ENCODE measurements at regions not wholly inside any gene's neighbourhood (a gene's known extent, or its start where the extent isn't known, plus 50 kb on each side); places are given as distances from the start of the nearest gene placed in this dataset.
"Not testable (repeated sequence)": the region's sequence is repeated elsewhere in the genome, so short reads cannot be mapped to it uniquely, and the experiment has no call there.

DNA sequence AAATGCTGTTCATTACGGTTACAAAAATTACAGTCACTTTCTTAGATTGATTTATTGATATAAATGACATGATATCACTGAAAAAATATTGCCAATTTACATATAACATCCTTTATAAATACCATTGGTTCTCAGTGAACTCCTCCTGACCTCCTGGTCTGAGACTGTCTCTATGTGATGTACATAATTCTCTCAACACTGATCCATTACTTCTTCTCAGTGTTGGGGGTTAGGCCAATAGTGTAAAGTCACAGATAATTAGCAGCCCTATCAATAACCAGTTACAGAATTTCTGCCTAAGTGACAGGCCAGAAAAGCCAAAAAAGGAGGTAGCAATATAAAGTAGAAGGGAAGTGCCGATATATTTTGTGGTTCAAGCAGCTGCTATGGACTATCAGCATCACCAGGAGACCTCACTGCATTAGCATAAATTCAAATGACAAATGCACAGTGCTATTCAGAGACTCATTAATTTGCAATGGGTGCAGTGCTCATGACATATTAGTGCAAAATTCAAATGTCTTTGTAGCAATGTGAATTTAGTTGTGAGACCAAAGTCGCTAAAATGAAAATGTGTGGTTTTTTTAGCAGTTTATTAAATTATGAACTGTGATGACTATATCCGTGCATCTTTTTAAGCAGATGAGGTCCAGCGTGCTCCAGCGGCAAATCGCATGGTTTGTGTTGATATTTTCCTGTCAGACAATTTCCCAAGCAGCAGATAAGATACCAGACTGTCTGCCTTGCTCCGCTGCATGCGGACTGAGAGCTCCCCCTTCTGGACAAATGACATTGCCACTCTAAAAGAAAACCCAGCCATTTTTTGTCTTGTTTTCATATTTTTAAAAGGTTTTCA, 144.6 kb downstream of the CETN3 start:
- Histone ChIP-seq H2AFZ (no peak overlapping the region), H3K4me3 (no peak overlapping the region), H3K4me1 (ENCODE audit: insufficient read depth) (no peaks in the 10 kb centered on the region), H3K4me2 (ENCODE audit: unreplicated experiment) (no peak overlapping the region), H3K9me2 (ENCODE audit: insufficient read depth) (no peaks in the 10 kb centered on the region), H3K27ac (no peak overlapping the region), H3K79me2 (ENCODE audit: insufficient read depth) (no peaks in the 10 kb centered on the region), H3K27me3 (replicated peaks; ENCODE audit: insufficient read depth) (no peaks in the 10 kb centered on the region), H3K9me3 (ENCODE audit: low read depth) (no peaks in the 10 kb centered on the region), H4K20me1 (ENCODE audit: insufficient read depth) (no peaks in the 10 kb centered on the region), H3K9ac (no peak overlapping the region), H3F3A (ENCODE audit: insufficient read depth) (no peaks in the 10 kb centered on the region), H3K36me3 (ENCODE audit: low read depth) (no peaks in the 10 kb centered on the region)
- no peak for TF ChIP-seq EZH2phosphoT487 (IDR thresholded peaks at IDR 0.05; ENCODE audit: insufficient read depth, low read depth)
- TF ChIP-seq EZH2 (IDR thresholded peaks at IDR 0.05; ENCODE audit: insufficient read depth, poor library complexity, severe bottlenecking): no peak
- in situ Hi-C loops (cut with MboI): loop anchor here (25.0 kb wide), 2 partner anchors 1378 to 1553 kb away; partner anchors contain the start of gene MEF2C
- 22 to 23% methylated on average over 9 of the region's 9 CpGs for WGBS, 2 experiments (ENCODE audit: low coverage in 1 of 2, low lambda C conversion rate in 2 of 2, missing lambda C conversion rate in 2 of 2)
- DNase-seq: peak; percentile 77

DNA sequence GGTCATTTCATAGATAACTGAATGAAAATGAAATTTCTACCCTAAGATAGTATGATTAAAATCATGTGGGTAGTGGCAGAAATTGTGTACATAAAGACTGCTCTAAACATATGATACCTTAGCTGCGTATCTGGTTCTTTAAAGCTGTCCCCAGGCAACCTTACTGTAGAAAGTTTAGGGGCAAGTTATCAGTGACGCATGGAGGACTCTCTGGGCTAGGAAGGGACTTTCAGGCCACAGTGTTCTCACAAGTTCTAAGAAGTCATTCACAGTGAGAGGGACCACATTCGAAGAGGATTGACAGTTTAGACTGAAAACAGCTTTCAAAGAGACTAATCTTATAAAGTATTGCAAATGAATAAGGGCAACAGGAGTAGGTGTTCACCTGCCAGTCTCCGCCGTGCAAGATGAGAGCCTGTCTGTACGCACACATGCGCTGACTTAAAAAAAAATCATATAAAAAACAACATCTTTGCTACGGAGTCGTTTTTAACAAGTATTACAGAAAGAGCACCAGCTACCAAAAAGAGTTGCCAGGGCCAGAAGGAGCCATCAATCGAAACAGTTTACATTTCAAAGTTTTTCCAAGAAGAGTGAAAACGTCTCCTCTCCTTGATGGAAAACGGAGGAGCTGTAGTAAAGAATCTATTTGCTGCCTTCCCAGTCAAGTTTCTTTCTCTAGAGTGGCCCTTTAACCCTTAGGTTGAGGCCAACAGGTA, 146.3 kb downstream of the CETN3 start:
- 71 to 76% methylated on average over 12 of the region's 12 CpGs for WGBS, 2 experiments (ENCODE audit: low coverage in 1 of 2, low lambda C conversion rate in 2 of 2, missing lambda C conversion rate in 2 of 2)
- in situ Hi-C loops (cut with MboI): loop anchor here (25.0 kb wide), 2 partner anchors 1376 to 1551 kb away; partner anchors contain the start of gene MEF2C

DNA sequence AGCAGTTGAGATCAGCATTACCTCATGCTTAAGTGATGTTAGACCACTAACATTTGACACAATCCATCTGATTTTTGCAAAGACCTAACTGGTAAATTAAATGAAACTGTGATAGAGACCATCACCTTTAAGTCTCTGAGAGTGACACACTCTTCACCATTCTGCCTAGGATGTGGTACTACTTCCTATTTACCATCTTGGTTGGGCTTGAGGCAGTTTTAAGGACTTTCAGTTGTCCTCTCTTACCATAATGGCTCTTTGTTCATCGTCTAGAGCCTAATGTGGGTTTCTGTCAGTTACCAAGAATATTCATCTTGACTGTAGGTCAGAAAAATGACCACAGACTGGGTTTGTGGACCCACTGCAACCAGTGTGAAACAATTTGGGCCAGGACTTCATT, 158.1 kb downstream of the CETN3 start:
- no peak overlapping the region for H2AFZ ChIP-seq
- H3K79me2 ChIP-seq (ENCODE audit: insufficient read depth): no peaks in the 10 kb centered on the region
- peaks cover 5% of the 10 kb centered on the region; the same call in 1 of the 2 replicates for H3K9me2 ChIP-seq (ENCODE audit: insufficient read depth)
- in situ Hi-C loops (cut with MboI): loop anchor here (25.0 kb wide), 2 partner anchors 1364 to 1539 kb away; partner anchors contain the start of gene MEF2C
- H3K4me1 ChIP-seq (ENCODE audit: insufficient read depth): no peaks in the 10 kb centered on the region
- no peaks in the 10 kb centered on the region for H4K20me1 ChIP-seq (ENCODE audit: insufficient read depth)
- H3K9me3 ChIP-seq (ENCODE audit: low read depth): no peaks in the 10 kb centered on the region
- no peak overlapping the region for H3K4me2 ChIP-seq (ENCODE audit: unreplicated experiment)
- H3F3A ChIP-seq (ENCODE audit: insufficient read depth): no peaks in the 10 kb centered on the region
- no peak for TF ChIP-seq EZH2 (IDR thresholded peaks at IDR 0.05; ENCODE audit: insufficient read depth, poor library complexity, severe bottlenecking)
- no peak for TF ChIP-seq EZH2phosphoT487 (IDR thresholded peaks at IDR 0.05; ENCODE audit: insufficient read depth, low read depth)
- H3K27me3 ChIP-seq (replicated peaks; ENCODE audit: insufficient read depth): no peaks in the 10 kb centered on the region
- H3K27ac ChIP-seq: no peak overlapping the region
- H3K4me3 ChIP-seq: no peak overlapping the region
- H3K36me3 ChIP-seq (ENCODE audit: low read depth): no peaks in the 10 kb centered on the region
- no peak for DNase-seq
- H3K9ac ChIP-seq: no peak overlapping the region
- WGBS, 2 experiments (ENCODE audit: low coverage in 1 of 2, low lambda C conversion rate in 2 of 2, missing lambda C conversion rate in 2 of 2): 46 to 62% methylated on average over 1 of the region's 1 CpG

More for the DNA sequence above, 146.3 kb downstream of the CETN3 start:
- no peaks in the 10 kb centered on the region for H3K9me2 ChIP-seq (ENCODE audit: insufficient read depth)
- no peak for TF ChIP-seq EZH2 (IDR thresholded peaks at IDR 0.05; ENCODE audit: insufficient read depth, poor library complexity, severe bottlenecking)
- no peak for TF ChIP-seq EZH2phosphoT487 (IDR thresholded peaks at IDR 0.05; ENCODE audit: insufficient read depth, low read depth)
- H4K20me1 ChIP-seq (ENCODE audit: insufficient read depth): no peaks in the 10 kb centered on the region
- no peak overlapping the region for H3K27ac ChIP-seq
- no peaks in the 10 kb centered on the region for H3F3A ChIP-seq (ENCODE audit: insufficient read depth)
- H3K36me3 ChIP-seq (ENCODE audit: low read depth): no peaks in the 10 kb centered on the region
- no peak for DNase-seq
- no peaks in the 10 kb centered on the region for H3K4me1 ChIP-seq (ENCODE audit: insufficient read depth)
- H3K79me2 ChIP-seq (ENCODE audit: insufficient read depth): no peaks in the 10 kb centered on the region
- H3K9ac ChIP-seq: no peak overlapping the region
- no peak overlapping the region for H2AFZ ChIP-seq
- no peak overlapping the region for H3K4me3 ChIP-seq
- no peaks in the 10 kb centered on the region for H3K9me3 ChIP-seq (ENCODE audit: low read depth)
- H3K27me3 ChIP-seq (replicated peaks; ENCODE audit: insufficient read depth): no peaks in the 10 kb centered on the region
- no peak overlapping the region for H3K4me2 ChIP-seq (ENCODE audit: unreplicated experiment)

DNA sequence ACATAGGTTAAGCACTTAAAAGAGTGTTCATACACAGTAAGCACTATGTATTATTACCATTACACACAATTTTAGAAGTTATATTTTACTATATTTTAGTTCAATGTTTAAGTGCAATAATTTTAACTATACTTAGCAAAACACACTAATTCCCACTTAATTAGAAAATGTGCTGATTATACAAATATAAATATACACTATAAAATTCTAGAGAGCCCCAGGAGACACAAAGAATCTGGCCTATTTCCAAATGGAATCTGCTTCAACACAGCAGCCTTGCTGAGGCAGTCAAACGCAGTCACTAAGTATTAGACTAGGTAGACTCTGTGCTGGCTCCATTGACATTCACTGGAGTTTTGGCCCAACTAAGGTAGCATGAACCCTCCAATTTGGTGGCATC, 160.9 kb downstream of the CETN3 start:
- no peak overlapping the region for H2AFZ ChIP-seq
- no peaks in the 10 kb centered on the region for H3K36me3 ChIP-seq (ENCODE audit: low read depth)
- H3K27me3 ChIP-seq (replicated peaks; ENCODE audit: insufficient read depth): no peaks in the 10 kb centered on the region
- DNase-seq: no peak
- H4K20me1 ChIP-seq (ENCODE audit: insufficient read depth): no peaks in the 10 kb centered on the region
- H3K4me2 ChIP-seq (ENCODE audit: unreplicated experiment): no peak overlapping the region
- no peaks in the 10 kb centered on the region for H3K79me2 ChIP-seq (ENCODE audit: insufficient read depth)
- no peaks in the 10 kb centered on the region for H3K9me2 ChIP-seq (ENCODE audit: insufficient read depth)
- in situ Hi-C loops (cut with MboI): no loop called here
- no peak for TF ChIP-seq EZH2 (IDR thresholded peaks at IDR 0.05; ENCODE audit: insufficient read depth, poor library complexity, severe bottlenecking)
- no peak for TF ChIP-seq EZH2phosphoT487 (IDR thresholded peaks at IDR 0.05; ENCODE audit: insufficient read depth, low read depth)
- no peaks in the 10 kb centered on the region for H3F3A ChIP-seq (ENCODE audit: insufficient read depth)
- 30 to 43% methylated on average over 1 of the region's 1 CpG for WGBS, 2 experiments (ENCODE audit: low coverage in 1 of 2, low lambda C conversion rate in 2 of 2, missing lambda C conversion rate in 2 of 2)
- no peaks in the 10 kb centered on the region for H3K4me1 ChIP-seq (ENCODE audit: insufficient read depth)
- no peak overlapping the region for H3K9ac ChIP-seq
- no peak overlapping the region for H3K27ac ChIP-seq
- H3K9me3 ChIP-seq (ENCODE audit: low read depth): no peaks in the 10 kb centered on the region
- H3K4me3 ChIP-seq: no peak overlapping the region

DNA sequence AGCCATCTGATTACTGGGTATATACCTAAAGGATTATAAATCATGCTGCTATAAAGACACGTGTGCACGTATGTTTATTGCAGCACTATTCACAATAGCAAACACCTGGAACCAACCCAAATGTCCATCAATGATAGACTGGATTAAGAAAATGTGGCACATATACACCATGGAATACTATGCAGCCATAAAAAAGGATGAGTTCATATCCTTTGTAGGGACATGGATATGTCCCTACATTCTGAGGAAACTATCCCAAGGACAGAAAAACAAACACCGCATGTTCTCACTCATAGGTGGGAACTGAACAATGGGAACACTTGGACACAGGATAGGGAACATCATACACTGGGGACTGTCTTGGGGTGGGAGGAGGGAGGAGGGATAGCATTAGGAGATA, 165.7 kb downstream of the CETN3 start:
- H3K27me3 ChIP-seq (replicated peaks; ENCODE audit: insufficient read depth); H3K27ac ChIP-seq; H3K4me1 ChIP-seq (ENCODE audit: insufficient read depth); H3K9me2 ChIP-seq (ENCODE audit: insufficient read depth); DNase-seq; H4K20me1 ChIP-seq (ENCODE audit: insufficient read depth); H3F3A ChIP-seq (ENCODE audit: insufficient read depth); H3K4me3 ChIP-seq; H3K4me2 ChIP-seq (ENCODE audit: unreplicated experiment); in situ Hi-C loops (cut with MboI); H2AFZ ChIP-seq; H3K9me3 ChIP-seq (ENCODE audit: low read depth); H3K36me3 ChIP-seq (ENCODE audit: low read depth); H3K9ac ChIP-seq; H3K79me2 ChIP-seq (ENCODE audit: insufficient read depth): not testable (repeated sequence)
- WGBS, 2 experiments (ENCODE audit: low coverage in 1 of 2, low lambda C conversion rate in 2 of 2, missing lambda C conversion rate in 2 of 2): 80 to 81% methylated on average over 3 of the region's 3 CpGs
